Activated CD8-positive, alpha-beta memory T cell treated with anti-CD3 and anti-CD28 coated beads, Interleukin-2, amount 50 U/mL, for 1 hour (primary cell): ENCODE measurements at regions not wholly inside any gene's neighbourhood (a gene's known extent, or its start where the extent isn't known, plus 50 kb on each side); places are given as distances from the start of the nearest gene placed in this dataset.

Experiments used
- DNase-seq: peaks from one replicate; pipeline ENCODE4 v3.0.0-alpha.2; 2020; ENCODE audit errors: extremely low read depth

DNA sequence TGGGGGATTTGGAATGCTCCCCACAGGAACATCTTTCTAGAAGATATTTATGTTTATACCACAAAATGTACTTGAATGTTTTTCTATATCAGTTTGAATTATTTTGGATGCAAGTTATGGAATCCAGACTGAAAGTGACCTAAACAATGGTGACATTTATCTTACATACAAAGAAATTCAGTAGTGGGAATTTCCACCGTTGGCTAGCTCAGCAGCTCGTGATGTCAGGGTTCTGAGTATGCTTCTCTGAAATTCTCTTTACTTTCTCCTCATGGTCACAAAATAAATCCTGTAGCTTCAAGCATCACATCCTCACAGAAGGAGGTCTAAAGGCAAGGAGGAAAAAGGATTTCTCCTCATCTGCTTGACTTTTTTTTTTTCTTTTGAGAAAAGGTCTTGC is 105.3 kb downstream of the AKAIN1 start:
- DNase-seq = no peak

DNA sequence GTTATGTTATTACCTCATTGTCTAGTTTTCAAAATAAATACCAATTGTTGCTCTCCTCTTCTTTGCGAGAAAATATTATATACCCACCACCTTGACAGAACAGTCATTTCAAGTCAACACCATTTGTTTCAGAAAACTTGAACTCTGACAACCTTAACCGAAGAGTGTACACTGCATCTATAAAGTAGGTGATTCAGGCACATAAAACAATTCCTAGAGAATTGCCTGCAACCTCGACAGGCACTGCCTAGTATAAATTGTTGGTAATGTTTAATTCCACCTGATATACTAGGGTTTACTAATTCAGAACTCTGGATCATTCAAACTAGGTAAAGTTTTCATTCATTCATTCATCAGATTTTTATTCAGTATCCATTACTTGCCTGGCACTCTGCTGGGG is 121.8 kb downstream of the AKAIN1 start:
- no peak for DNase-seq

DNA sequence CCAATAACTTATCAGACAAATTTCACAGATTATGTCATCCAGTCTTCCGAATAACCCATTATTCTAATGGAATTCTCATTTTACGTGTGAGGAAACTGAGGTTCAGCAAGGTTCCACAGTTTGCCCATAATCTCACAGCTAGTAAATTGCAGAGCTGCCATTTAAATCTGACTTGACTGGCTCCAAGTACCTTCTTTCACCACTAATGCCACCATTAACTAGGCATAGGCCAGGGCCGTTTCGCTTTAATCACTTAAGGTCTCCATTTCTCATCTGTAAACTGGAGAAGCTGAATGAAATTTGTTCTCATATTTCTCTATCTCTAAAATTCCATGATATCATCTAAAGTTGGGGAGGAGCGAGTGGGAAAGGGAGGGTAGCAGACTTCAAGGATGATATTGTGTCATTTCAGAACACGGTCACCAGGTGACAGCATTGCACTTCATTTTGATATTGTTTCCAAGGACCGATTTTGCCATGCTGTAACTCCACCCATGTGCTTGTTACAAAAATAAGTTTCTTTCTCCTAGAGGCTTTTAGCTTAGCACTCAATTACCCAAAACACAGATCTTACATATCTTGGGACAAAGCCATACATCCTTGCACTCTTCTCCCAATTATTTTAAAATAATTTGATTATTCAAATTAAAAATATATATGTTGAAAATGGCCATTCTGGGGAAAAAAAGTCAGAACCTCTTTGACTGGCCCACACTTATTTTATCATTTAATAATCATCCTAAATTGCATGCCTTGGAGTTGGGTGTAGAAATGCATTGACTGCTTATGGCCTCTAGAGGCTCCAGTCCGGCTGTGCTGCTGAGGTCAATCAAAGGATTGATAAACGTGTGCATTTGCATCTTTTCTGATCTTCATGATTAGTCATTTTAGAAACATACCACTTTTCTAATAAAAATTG is 123.8 kb downstream of the AKAIN1 start:
- DNase-seq = no peak

DNA sequence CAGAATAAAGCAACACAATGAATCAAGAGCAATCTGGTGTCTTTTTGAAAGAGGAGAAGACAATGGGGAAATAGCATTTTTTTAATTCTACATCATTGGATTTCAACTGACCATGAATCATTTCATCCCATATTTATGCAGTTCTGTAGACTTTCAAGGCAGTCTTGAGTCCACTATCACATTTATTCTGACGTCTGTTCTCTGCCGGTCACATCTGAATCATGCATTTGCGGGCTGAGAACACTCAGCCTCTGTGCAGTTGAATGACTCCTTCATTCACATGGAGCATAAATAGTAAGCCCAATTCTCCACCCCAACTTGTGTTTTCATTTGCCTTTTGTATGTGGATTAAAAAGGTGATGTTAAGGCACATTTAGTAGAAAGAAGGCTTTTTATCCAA is 128.2 kb downstream of the AKAIN1 start:
- DNase-seq = no peak

DNA sequence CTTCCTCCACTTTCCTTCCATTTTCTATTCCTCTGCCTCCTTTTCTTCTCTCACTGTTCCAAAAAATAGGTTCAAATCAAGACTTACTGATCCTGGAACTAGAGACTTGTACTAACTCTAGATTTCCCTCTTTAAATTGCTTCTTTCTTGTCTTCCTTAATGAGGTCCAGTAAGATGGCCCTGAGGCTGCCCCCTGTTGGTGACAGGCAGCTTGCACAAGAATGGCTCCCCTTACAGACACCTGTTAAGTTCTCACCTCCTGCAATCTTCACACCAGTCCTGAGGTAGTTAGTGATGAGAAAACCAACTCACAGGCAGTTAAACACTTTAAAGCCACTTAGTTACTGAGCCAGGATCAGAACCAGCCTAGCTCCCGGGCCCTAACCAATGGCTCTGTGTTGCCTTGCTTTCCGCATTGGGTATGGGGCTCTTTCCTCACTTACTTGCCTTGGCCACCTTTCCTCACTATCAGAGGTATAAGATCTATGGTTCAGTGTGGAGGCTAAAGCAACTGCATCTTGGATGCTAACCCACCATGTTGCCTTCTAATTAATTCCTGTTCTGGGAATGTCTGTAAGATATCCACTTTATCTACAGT is 130.6 kb downstream of the AKAIN1 start:
- DNase-seq = no peak

DNA sequence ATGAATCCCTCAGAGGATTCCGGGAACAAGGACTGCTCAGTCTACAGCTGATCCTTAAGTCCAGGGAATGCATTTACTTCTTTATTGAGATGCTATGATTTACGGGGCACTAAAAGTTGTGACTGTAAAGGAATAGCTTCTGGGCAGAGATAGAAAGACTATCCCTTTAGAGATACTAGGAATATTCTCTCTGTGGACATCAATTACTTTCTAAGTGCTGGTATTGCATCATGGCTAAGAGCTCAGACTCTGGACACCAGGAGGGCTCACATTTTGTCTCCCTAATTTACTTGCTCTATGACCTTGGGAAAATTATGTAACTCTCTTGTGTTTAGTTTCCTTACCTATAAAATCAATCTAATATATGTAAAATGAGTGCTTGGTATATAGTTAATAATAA is 131.4 kb downstream of the AKAIN1 start:
- no peak for DNase-seq

DNA sequence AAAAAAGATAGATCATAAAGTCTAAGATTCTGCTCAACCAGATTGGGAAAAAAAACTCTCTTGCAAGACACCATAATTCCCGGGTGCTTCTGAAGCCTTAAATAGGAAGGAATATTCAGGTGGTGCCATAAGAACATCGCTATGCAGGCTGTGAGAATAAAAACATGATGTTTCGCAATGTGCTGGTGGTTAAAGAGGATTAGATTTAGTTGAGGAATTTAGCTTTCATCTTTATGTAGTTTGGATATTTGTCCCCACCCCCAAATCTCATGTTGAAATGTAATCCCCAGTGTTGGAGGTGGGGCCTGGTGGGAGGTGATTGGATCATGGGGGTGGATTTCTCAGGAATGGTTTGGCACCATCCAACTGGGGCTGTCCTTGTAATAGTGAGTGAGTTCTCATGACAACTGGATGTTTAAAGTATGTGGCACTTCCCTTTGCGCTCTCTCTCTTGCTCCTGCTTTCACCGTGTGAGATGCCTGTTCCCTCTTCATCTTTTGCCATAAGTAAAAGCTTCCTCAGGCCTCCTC is 132.2 kb downstream of the AKAIN1 start:
- DNase-seq = no peak

DNA sequence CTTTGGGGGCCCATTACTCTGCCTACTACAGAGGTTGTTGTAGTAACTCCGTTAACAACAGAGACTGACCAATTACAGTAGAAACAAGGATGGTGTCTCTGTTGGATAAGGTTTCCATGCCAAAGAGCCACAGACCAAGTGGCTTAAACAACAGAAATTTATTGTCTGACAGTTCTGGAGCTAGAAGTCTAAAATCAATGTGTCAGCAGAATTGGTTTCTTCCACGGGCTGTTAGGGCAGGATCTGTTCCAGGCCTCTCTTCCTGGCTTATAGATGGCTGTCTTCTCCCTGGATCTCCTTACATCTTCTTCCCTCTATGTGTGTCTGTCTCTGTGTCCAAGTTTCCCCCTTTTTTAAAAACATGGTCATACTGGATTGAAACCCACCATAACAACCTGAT is 135.3 kb downstream of the AKAIN1 start:
- DNase-seq = no peak

DNA sequence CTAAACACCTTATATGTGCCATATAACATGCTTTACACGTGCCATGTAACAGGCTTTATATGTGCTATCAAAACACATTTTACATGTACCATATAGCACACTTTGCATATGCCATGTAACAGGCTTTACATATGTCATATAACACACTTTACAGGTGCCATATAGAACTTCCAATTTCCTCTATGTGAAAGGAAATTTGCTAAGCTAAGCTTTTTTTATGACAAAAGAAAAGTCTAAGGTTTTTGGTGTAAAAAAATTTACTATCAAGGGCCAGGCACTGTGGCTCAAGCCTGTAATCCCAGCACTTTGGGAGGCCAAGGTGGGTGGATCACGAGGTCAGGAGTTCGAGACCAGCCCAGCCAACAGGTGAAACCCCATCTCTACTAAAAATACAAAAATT is 136.5 kb downstream of the AKAIN1 start:
- no peak for DNase-seq

DNA sequence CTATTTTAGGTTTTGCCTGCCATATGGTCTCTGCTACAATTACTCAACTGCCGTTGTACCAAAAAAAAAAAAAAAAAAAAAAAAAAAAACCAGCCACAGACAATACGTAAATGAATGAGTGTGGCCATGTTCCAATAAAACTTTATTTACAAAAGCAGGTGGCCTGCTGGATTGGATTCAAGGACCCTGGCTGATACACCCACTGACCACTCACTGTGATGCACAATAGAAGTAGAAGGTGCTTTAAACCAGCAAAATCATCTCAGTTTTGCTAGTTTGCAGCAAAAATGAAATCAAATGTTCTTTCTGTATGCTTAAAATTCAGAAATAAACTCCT is 137.4 kb downstream of the AKAIN1 start:
- no peak for DNase-seq

DNA sequence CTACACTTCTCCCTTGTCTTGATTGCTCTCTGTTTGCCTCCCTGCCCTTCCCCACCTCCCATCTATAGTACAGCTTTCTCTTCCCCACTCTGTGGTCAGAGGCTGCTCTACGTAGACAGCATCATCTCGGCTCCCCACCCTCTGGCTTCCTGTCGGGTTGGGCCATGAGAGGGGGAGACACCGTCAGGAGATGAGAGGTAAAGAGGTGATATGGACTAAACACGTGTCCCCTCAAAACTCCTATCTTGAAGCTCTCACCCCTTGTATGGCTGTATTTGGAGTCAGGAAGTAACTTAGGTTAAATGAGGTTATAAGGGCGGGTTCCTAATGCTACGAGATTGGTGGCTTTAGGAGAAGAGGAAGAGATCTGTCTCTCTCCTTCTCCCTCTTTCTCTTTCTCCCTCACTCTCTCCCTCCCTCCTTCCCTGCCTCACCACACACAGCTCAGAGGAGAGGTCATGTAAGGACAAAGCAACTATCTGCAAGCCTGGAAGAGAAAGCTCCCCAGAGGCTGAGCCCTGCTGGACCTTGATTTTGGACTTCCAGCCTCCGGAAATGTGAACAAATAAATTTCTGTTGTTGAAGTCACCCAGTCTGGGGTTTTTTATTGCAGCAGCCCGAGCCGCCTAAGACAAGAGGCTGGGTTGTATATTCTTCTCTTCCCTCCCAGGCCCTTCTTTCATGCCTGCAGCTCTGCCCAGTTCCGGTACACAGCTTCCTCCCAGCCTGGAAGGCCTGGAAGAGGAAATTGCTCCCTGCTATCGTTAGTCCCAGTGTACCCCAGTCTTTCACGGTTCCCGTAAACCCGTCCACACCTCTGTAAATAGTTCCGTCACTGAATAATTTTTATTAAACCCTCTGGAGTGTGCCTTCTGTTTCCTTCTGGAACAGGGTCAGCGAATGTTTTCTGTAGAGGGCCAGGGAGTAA is 138.0 kb downstream of the AKAIN1 start:
- DNase-seq = peak; percentile 23

DNA sequence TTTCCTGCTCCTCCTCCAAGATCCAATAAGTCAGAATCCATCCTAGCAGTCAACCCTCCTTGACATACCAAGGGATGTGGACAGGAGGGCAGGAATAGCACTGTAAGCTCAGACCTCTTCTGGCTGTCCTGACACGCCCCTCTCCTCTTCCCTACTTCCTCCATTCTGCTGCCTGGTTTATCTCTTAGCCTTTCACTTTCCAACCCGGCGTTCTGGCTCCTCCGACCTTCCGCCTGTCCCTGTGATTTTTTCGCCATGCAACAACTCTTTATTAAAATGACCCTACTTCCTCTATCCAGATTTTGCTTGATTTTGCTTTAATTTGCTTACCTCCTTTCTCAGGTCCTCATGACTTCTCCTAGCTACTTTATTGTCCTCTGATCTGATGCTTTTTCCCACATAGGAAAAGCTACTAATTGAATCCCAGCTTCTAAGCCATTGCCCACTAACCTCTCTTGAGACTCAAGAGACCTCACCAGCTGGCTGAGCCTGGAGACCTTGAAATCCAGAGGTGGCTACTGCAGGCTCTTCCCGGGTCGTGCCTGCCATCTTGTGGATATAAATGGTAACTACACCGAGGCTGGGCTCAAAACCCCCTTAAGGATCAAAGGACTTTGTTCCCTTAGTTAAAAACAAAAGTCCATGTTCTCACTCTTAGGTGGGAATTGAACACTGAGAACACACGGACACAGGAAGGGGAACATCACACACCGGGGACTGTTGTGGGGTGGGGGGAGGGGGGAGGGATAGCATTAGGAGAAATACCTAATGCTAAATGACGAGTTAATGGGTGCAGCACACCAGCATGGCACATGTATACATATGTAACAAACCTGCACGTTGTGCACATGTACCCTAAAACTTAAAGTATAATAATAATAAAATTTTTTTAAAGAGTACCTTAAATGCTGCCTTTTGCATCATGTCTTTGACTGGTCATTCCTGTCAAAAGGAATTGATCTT is 139.4 kb downstream of the AKAIN1 start:
- no peak for DNase-seq

DNA sequence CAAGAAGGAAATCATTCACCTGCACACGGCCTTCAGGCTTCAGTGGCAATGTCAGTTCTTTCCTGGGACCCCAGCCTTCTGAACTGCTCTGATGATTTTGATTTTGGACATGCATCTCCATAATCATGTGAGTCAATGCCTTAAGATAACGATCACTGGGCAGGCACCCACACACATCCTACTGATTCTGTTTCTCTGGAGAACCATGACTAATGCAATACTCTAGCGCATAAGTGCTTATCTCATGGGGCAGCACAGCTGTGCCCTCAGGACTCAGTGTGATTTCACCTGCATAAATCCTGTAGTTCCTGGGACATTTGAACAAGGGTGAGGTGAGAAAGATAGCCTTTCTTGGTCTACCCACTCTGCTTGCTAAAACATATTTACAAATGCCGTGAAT is 144.6 kb downstream of the AKAIN1 start:
- no peak for DNase-seq

DNA sequence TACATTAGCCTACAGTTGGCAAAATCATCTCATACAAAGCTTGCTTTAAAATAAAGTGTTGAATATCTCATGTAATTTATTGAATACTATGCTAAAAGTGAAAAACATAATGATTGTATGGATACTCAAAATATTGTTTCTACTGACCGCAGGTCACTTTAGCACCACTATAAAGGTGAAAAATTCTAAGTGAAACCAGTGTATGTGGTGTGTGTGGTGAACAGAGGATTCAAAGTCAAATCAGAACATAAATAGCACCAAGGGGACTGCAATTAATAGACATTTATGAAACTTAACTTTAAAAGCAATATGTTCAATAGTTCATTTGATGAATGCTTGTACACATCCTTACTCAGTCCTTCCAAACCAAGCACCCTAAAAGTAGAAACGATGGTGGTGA is 145.8 kb downstream of the AKAIN1 start:
- DNase-seq = no peak

DNA sequence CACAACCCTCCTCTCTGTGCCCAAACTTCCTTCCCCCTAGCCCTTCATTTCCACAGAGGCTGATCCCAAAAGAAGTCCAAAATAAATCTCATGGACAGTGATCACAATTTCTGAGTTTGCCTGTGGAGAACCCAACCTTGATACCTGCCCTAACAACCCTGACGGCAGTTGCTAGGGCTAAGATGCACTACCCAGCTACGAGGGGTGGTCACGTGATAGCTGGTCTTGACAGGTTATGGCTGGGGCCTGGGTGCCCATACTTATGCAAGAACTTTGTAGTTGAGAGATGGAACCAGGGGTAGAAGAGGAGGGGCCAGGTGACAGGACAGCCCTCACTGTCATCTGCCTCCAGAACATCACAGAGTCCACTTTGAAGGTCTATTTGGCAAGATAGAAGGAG is 147.9 kb downstream of the AKAIN1 start:
- DNase-seq = no peak

DNA sequence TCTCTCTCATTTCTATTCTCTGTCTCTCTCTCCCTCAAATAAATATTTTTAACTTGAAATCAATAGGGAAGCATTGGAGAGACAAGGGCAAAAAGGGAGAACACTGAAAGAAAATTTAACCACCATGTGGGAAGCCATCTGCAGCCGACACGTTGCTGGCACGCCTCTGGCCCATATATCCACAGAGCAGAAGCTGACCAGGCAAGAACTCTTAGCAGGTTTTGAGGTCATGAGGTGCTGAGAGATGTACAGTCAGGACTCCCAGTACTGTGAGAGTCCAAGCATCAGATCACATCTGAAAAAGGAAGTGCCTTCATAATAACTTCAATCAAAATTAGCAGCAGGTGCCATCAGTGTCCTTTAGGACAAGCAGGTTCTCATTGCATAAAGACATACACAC is 156.6 kb downstream of the AKAIN1 start:
- DNase-seq = no peak

DNA sequence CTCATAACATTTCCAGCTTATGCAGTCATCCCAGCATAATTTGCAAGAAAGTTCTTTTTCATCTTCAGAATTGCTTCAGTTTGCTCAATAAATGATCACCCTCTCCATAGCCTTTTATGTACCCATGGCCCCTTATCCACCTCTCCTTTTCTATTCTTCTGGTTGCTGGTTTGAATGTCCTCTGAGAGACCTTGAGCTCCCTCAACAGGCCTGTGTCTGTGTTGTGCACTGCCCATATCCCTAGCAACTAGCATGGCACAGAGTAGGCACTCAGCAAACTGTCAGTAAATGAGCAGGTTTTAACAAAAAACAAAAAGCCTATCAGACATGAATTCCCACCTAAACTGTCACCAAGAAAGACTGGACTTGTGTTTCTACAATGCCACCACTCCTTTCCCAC is 160.5 kb downstream of the AKAIN1 start:
- no peak for DNase-seq

DNA sequence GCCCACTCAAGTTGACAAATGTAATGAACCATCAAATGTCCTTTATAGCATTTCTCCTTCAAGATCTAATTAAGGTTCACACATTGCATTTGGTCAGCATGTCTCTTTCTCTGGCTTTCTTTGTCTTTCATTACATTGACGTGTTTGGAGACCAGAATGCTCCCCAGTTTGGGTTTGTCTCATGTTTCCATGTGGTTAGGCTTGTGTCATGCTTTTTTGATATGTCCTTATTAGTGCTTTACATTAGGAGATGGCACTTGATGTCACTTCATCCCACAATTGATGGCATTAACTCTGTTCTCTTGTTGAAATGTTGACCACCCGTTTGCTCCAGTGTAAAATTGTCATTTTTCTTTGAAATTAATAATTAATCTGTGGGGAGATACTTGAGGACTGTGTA is 165.8 kb downstream of the AKAIN1 start:
- no peak for DNase-seq

DNA sequence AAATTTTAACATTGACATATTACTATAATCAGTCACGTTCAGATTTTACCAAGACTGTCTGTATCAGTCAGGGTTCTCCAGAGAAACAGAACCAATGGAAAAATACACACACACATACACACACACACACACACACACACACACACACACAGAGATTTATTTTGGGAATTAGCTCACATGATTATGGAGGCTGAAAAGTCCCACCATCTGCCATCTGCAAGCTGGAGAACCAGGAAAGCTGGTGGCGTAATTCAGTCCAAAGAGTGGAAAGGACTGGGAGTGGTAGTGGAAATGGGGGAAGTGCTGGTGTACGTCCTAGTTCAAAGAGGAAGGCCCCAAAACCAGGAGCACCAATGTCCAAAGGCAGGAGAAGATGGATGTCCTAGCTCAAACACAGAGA is 166.4 kb downstream of the AKAIN1 start:
- DNase-seq = no peak

DNA sequence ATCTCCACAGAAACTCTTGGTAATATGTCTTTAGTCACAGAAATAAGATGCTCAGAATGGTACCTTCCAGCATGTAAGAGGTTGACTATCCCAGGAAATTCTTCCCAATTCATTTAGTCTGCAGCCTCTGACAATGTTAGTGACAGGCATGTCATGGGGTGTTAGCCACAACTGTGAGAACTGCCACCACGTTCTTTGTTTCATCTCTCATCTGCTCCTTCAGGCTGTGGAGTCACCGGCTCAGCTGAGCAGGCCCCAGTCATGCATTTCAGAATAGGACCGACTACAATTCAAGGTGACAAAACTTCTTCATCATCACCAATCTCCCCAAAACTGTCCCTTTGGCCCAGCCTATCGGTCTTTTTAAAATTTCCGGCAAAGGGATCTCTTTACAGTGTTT is 167.5 kb downstream of the AKAIN1 start:
- DNase-seq = no peak

DNA sequence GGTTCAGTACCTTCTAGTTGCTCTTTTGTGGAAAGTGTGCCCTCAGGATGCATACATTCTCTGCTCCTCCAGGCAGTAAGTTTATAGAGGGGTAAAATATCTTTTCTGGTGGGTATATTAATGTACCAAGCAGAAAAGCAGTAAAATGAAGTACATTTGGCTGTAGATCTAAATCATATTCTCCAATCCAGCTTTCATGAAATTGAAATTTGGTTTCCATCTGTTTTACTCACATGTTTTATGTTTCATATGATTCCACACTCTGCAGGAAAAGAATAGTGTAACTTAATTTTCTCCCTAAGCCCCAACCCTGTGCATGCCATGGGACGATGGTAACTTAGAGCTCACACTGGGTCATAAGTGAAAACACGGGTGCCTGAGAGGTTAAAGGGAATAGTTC is 172.3 kb downstream of the AKAIN1 start:
- no peak for DNase-seq
